ENCODE measurements at regions not wholly inside any gene's neighbourhood (a gene's known extent, or its start where the extent isn't known, plus 50 kb on each side); places are given as distances from the start of the nearest gene placed in this dataset.

DNA sequence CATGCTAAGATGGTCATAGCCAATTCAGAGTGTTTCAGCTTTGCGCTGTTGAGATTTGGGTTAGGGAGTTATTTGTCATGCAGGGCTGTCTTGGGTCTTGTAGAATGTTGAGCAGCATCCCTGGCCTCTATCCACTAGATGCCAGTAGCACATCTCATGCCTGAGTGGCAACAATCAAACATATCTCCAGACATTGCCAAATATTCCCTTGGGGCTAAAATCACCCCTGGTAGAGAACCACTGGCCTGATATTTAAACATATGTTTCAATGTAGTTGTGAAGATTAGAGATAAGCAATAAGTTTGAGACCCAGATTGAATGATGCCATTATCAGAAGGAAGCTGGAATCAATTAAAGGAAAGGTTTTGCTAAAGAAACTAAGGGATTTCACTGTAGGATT is 463.3 kb downstream of the DOK5 start:
- TF ChIP-seq POLR2A (IDR thresholded peaks at IDR 0.05) (no peak), CTCF (IDR thresholded peaks at IDR 0.05) (no peak)
